HUES64 (cell line): ENCODE measurements at regions not wholly inside any gene's neighbourhood (a gene's known extent, or its start where the extent isn't known, plus 50 kb on each side); places are given as distances from the start of the nearest gene placed in this dataset.

Experiments
- H3K27ac ChIP-seq: 2 replicates; pipeline ENCODE4 v1.7.0; 2013; ENCODE audit warnings: low read depth, low read length, inconsistent platforms
- H3K27me3 ChIP-seq: 2 replicates; pipeline ENCODE4 v1.6.1; 2013; ENCODE audit warnings: mild to moderate bottlenecking, low read length; ENCODE audit not compliant: insufficient read depth
- H3K36me3 ChIP-seq: 2 replicates; pipeline ENCODE4 v1.6.1; 2013; ENCODE audit warnings: mild to moderate bottlenecking, low read length; ENCODE audit not compliant: insufficient read depth
- H3K4me1 ChIP-seq: 2 replicates; pipeline ENCODE4 v1.6.1; 2013; ENCODE audit warnings: mild to moderate bottlenecking, low read length, moderate library complexity; ENCODE audit not compliant: insufficient read depth
- H3K4me3 ChIP-seq: 2 replicates; pipeline ENCODE4 v1.5.1; 2013; ENCODE audit warnings: mild to moderate bottlenecking, low read length, moderate library complexity
- H3K9ac ChIP-seq: 2 replicates; pipeline ENCODE4 v1.6.1; 2013; ENCODE audit warnings: mild to moderate bottlenecking, low read depth, low read length
- H3K9me3 ChIP-seq: 2 replicates; pipeline ENCODE4 v1.6.1; 2013; ENCODE audit warnings: low read depth, low read length; ENCODE audit not compliant: insufficient read depth
- WGBS: fragments of 150-250, 120-280 bp; methylation state at CpG from one replicate; pipeline ENCODE4 v1.1.7; 2013; ENCODE audit warnings: missing lambda C conversion rate; 5-methylcytosine and 5-hydroxymethylcytosine counted together

DNA sequence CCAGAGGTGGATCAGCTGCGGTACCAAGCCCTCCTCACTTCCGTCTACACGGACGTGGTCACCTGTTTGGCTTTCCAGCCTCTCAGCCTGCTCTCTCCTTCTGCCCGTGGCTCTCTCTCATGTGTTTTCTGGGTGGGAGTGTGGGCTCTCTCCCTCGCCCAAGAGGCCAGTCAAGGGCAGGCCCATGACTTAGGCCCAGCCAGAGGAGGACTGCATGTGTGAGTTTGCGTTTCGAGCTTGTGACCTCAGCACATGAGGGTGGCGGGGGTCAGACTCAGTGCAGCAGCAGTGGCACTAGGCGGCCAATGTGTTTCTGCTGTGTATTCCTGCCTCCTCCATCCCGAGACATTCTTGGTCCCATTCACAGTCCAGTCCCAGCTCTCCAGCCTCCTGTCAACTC, 82.5 kb upstream of the SMIM23 start:
- Histone ChIP-seq H3K4me1 (peaks cover 5% of the 10 kb centered on the region; the same call in 1 of the 2 replicates), H3K9ac (no peak overlapping the region), H3K9me3 (no peaks in the 10 kb centered on the region), H3K4me3 (no peak overlapping the region), H3K27ac (no peak overlapping the region), H3K27me3 (no peaks in the 10 kb centered on the region), H3K36me3 (no peaks in the 10 kb centered on the region)
- 95% methylated on average over 11 of the region's 11 CpGs for WGBS

DNA sequence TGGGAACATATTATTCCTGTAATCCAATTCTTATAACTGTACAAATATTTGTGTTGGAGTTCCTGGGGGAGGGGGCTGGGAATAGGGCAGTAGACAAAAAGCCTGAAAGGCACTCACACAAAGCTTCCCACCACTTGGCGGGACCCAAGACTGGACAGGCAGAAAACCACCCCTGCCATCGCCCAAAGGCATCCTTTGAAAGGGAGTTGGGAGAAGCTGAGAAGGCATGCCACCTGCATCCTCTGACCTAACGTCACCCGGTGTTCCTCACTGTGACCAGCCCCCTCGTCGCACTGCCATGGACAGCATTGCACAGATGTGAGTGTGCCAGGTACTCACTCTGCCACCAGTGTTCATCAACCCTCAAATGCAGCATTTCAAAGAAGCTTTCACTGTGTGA, 80.6 kb upstream of the SMIM23 start:
- Histone ChIP-seq H3K4me3 (no peak overlapping the region), H3K27ac (no peak overlapping the region), H3K27me3 (no peaks in the 10 kb centered on the region), H3K9me3 (no peaks in the 10 kb centered on the region), H3K9ac (no peak overlapping the region), H3K36me3 (no peaks in the 10 kb centered on the region), H3K4me1 (no peaks in the 10 kb centered on the region)
- 94% methylated on average over 6 of the region's 6 CpGs for WGBS

DNA sequence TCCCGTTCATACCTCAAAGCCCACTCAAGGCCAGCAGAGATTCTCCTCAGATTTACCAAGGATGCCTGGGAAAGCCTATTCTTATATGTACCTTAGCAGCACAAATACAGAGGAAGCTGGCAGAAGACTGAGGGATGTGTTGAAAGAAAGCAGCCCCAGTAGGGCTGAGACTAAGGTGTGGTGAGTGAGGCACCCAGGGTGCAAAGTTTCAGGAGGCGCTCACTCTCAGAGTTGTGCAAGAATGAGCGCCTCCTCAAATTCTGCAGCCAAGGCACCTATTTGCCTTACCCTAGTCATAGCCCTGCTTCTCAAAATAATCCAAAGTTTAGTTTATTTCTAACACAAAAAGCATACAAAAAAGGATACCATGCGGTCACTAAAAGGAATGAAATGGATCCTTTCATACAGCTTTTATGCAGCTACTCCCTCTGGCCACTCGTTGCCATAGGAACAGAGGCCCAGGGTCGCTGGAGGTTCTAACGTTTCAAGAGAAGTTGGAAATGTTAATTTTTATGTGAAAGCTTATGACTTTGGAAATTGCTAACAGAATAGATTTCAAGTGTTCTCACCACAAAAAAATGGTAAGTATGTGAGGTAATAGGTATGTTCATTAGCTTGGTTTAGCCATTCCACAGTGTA, 79.7 kb upstream of the SMIM23 start:
- Histone ChIP-seq H3K9ac (no peak overlapping the region), H3K4me1 (no peaks in the 10 kb centered on the region), H3K27me3 (no peaks in the 10 kb centered on the region), H3K4me3 (no peak overlapping the region), H3K36me3 (no peaks in the 10 kb centered on the region), H3K27ac (no peak overlapping the region), H3K9me3 (no peaks in the 10 kb centered on the region)
- WGBS = 81% methylated on average over 7 of the region's 7 CpGs

DNA sequence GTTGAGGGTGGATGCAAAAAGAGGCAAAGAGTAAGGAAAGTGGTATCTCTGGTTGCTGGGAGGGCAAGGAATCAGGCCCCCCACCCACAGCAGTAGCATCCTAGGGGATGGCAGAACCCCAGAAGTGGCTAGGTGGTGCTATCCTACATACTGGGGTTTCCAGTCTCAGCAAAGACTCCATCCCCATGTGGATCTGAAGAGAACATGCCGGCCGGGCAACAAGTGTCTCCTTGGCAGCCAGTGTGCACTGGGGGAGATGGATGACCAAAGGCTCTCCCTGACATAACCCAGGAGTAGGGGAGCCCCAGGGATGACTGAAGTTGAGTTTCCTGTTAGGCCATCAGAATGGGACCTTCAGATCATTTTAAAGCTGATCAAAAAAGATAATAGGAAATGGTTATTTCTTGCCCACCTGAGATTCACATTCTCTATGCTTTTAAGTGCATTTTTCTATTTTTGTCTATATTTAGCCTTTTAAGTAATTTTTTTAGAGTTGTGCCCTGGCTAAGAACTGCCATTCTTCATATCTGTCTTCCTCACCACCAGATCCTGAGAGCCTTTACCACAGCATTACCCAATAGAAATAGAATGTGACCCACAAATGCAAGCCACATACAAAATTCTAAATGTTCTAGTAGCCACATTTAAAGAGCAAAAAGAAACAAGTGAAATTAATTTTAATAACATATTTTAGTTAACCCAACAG, 78.7 kb upstream of the SMIM23 start:
- H3K9ac ChIP-seq = no peak overlapping the region
- no peaks in the 10 kb centered on the region for H3K9me3 ChIP-seq
- no peaks in the 10 kb centered on the region for H3K36me3 ChIP-seq
- H3K4me3 ChIP-seq = no peak overlapping the region
- 97% methylated on average over 2 of the region's 2 CpGs for WGBS
- no peaks in the 10 kb centered on the region for H3K27me3 ChIP-seq
- no peak overlapping the region for H3K27ac ChIP-seq
- no peaks in the 10 kb centered on the region for H3K4me1 ChIP-seq

DNA sequence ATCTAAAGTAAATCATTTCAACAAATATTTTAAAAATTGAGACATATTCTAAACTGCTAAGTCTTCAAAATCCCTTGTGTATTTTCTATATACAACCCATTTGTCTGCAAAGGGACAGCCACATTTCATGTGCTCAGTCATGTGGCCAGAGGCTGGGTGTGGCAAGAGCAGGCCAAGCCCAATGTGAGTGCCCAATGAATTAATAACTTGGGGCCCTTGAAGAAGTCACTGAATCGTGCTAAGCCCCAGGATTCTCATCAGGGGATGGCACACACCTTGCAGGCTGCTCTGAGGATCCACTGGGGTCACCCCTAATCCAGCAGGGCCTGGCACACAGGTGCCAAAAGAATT, 78.2 kb upstream of the SMIM23 start:
- H3K27me3 ChIP-seq = no peaks in the 10 kb centered on the region
- H3K4me3 ChIP-seq = no peak overlapping the region
- no peak overlapping the region for H3K9ac ChIP-seq
- H3K36me3 ChIP-seq = no peaks in the 10 kb centered on the region
- no peak overlapping the region for H3K27ac ChIP-seq
- no peaks in the 10 kb centered on the region for H3K9me3 ChIP-seq
- H3K4me1 ChIP-seq = no peaks in the 10 kb centered on the region
- WGBS = 87% methylated on average over 1 of the region's 1 CpG

DNA sequence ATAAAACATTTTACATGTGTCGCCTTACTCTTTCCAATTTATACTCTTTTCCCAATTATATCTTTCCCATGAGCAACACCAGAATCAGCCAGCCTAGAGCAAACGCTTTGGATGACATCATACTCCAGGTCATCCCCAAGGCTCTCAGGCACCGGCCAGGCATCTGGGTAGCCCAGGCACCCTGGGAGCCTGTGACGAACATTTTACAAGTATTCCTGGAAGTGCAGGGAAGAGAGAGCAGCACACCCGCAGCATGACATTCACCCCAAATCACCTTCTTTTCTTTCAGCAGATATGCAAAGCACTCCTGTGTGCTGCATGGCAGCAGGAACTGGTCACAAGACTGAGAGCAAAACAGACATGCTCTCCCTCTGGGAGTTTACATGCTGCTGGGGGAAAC, 75.7 kb upstream of the SMIM23 start:
- Histone ChIP-seq H3K36me3 (no peaks in the 10 kb centered on the region), H3K9ac (no peak overlapping the region), H3K27ac (no peak overlapping the region), H3K4me1 (no peaks in the 10 kb centered on the region), H3K4me3 (no peak overlapping the region), H3K27me3 (no peaks in the 10 kb centered on the region), H3K9me3 (no peaks in the 10 kb centered on the region)
- 66% methylated on average over 5 of the region's 5 CpGs for WGBS

DNA sequence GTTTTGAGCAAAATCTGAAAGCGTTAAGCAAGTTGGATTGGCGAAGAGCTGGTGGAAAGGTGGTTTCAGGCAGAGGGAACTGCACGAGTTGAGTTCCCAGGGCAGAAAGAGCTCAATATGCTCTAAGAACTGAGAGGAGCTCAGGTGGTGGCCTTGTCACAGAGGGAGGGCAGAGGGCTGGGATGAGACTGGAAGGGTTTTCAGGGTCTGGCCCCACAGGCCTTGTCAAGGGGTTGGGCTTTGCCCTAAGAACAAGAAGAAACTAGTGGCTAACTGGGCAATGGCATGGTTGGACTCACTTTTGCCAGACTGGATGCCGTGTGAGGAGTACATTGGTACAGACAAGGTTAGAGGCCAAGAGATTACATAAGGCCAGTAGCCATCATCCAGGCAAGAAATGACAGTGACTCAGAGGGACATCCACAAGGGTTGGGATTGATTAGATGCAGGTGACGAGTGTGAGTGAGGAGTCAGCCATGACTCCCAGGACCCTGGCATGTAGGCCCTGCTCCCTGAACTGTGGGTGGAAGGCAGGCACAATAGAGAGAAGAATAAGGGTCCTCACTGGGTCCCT, 75.1 kb upstream of the SMIM23 start:
- 89% methylated on average over 5 of the region's 5 CpGs for WGBS
- no peaks in the 10 kb centered on the region for H3K9me3 ChIP-seq

DNA sequence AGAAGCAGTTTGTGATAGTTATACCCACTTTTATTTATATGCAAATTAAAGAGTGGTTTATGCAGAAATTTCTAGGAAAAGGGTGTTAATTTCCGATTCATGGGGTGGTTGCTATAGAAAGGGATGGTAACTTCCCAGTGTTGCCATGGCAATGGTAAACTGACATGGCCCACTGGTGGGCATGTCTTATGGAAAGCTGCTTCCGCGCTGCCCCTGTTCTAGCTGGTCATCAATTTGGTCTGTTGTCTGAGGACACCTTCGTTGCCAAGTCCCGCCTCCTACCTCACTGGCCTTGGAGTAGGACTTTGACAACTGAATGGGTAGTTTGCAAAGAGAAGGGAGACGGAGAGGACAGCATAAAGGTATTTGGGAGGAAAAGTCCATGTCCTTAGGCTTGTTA, 74.0 kb upstream of the SMIM23 start:
- Histone ChIP-seq H3K27me3 (no peaks in the 10 kb centered on the region), H3K9me3 (no peaks in the 10 kb centered on the region), H3K9ac (no peak overlapping the region), H3K27ac (no peak overlapping the region), H3K4me1 (no peaks in the 10 kb centered on the region), H3K4me3 (no peak overlapping the region), H3K36me3 (no peaks in the 10 kb centered on the region)
- 82% methylated on average over 6 of the region's 6 CpGs for WGBS

More for the DNA sequence above, 75.1 kb upstream of the SMIM23 start:
- H3K4me3 ChIP-seq = no peak overlapping the region
- H3K27me3 ChIP-seq = no peaks in the 10 kb centered on the region
- no peaks in the 10 kb centered on the region for H3K4me1 ChIP-seq
- H3K27ac ChIP-seq = no peak overlapping the region
- no peak overlapping the region for H3K9ac ChIP-seq
- no peaks in the 10 kb centered on the region for H3K36me3 ChIP-seq

DNA sequence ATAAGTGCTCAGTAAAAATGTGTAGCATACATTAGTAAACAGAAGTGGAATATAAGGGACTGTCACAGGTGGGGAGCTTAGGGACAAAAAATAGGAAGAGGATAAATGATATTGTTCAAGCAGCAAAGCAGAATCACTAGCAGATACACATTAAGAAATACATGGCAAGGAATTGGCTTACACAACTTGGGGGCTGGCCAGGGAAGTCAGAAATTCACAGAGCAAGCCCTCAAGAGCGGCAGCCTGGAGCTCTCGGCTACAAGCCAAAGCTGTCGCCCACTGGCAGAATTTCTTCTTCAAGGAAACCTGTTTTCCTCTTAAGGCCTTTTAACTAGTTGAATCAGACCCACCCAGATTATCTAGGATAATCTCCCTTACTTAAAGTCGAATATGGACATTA, 73.0 kb upstream of the SMIM23 start:
- H3K27ac ChIP-seq = no peak overlapping the region
- H3K4me1 ChIP-seq = no peaks in the 10 kb centered on the region

DNA sequence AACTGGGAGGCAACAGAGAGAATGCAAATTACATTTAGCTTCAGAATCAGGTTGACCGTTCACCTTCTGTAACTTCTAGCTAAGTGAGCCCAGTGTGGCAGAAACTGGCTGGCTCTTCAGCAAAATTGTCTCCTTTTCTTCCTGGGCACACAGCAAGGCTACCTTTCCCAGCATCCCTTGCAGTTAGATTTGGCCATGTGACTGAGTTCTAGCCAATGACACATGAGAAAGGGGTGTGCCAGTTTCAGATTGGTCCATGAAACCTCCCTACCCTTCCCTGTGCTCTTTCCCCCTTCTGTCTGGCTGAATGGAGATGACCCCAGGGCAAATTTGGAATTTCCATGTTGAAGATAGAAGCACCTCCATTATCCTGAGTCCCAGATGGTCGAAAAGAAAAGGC, 72.5 kb upstream of the SMIM23 start:
- Histone ChIP-seq H3K27me3 (no peaks in the 10 kb centered on the region), H3K9me3 (no peaks in the 10 kb centered on the region), H3K4me1 (no peaks in the 10 kb centered on the region), H3K9ac (no peak overlapping the region), H3K36me3 (no peaks in the 10 kb centered on the region), H3K4me3 (no peak overlapping the region), H3K27ac (no peak overlapping the region)
- 98% methylated on average over 2 of the region's 2 CpGs for WGBS

More for the DNA sequence above, 73.0 kb upstream of the SMIM23 start:
- whole genome bisulfite sequencing = 82% methylated on average over 4 of the region's 4 CpGs
- H3K36me3 ChIP-seq = no peaks in the 10 kb centered on the region
- H3K9ac ChIP-seq = no peak overlapping the region
- no peaks in the 10 kb centered on the region for H3K27me3 ChIP-seq
- H3K4me3 ChIP-seq = no peak overlapping the region
- H3K9me3 ChIP-seq = no peaks in the 10 kb centered on the region

DNA sequence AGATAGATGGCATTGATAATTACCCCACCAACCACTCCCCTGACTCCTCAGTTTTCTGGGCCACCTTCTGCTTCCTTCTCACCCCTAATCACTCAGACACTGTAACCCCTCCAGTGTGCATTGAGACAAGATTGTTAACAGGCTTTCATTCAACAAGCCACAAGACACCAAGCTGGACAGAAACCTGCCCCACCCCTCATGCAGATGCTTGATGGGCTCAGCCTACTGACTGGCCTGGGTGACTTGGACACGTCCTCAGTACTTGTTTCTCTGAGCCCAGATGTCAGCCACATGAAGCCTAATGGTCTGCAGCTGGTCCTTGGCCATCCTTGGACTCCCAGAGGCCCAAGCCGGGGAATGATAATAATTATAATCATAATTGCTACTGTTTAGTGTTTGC, 71.4 kb upstream of the SMIM23 start:
- Histone ChIP-seq H3K27ac (no peak overlapping the region), H3K4me3 (no peak overlapping the region), H3K27me3 (no peaks in the 10 kb centered on the region), H3K36me3 (no peaks in the 10 kb centered on the region), H3K4me1 (no peaks in the 10 kb centered on the region), H3K9ac (no peak overlapping the region), H3K9me3 (no peaks in the 10 kb centered on the region)
- 86% methylated on average over 2 of the region's 2 CpGs for WGBS
